H9 (cell line): ENCODE measurements at regions not wholly inside any gene's neighbourhood (a gene's known extent, or its start where the extent isn't known, plus 50 kb on each side); places are given as distances from the start of the nearest gene placed in this dataset.

Source experiments
- DNase-seq: peaks from one replicate; pipeline ENCODE4 v3.0.0-alpha.2; 2017
- H2AFZ ChIP-seq: one replicate; pipeline ENCODE4 v1.6.1; 2013; ENCODE audit warnings: mild to moderate bottlenecking, low read length, control low read depth, moderate library complexity
- H2AK5ac ChIP-seq: 2 replicates; pipeline ENCODE4 v1.6.1; 2013; ENCODE audit warnings: low read length, control low read depth, mixed read lengths; ENCODE audit not compliant: insufficient read length
- H2BK120ac ChIP-seq: one replicate; pipeline ENCODE4 v1.6.1; 2013; ENCODE audit warnings: low read depth, mild to moderate bottlenecking, low read length, control low read depth, inconsistent platforms; ENCODE audit not compliant: poor library complexity, severe bottlenecking
- H2BK12ac ChIP-seq: 2 replicates; pipeline ENCODE4 v1.6.1; 2013; ENCODE audit warnings: low read length, control low read depth, mixed read lengths, low read depth; ENCODE audit not compliant: insufficient read length
- H2BK15ac ChIP-seq: 2 replicates; pipeline ENCODE4 v1.6.1; 2013; ENCODE audit warnings: low read depth, low read length, control low read depth
- H2BK20ac ChIP-seq: one replicate; pipeline ENCODE4 v1.6.1; 2013; ENCODE audit warnings: low read depth, mild to moderate bottlenecking, low read length, control low read depth, inconsistent platforms; ENCODE audit not compliant: poor library complexity, severe bottlenecking
- H2BK5ac ChIP-seq: 2 replicates; pipeline ENCODE4 v1.6.1; 2013; ENCODE audit warnings: low read length, control low read depth, mixed read lengths; ENCODE audit not compliant: insufficient read length
- H3K14ac ChIP-seq: 2 replicates; pipeline ENCODE4 v1.6.1; 2013; ENCODE audit warnings: low read length, control low read depth; ENCODE audit not compliant: insufficient read depth
- H3K18ac ChIP-seq: 2 replicates; pipeline ENCODE4 v1.6.1; 2013; ENCODE audit warnings: low read depth, mild to moderate bottlenecking, mixed read lengths, low read length, control low read depth; ENCODE audit not compliant: insufficient read length
- H3K23ac ChIP-seq: 2 replicates; pipeline ENCODE4 v1.6.1; 2013; ENCODE audit warnings: low read length, control low read depth, mixed read lengths, low read depth; ENCODE audit not compliant: insufficient read length
- H3K23me2 ChIP-seq: 2 replicates; pipeline ENCODE4 v1.6.1; 2013; ENCODE audit warnings: low read depth, mild to moderate bottlenecking, mixed read lengths, low read length, control low read depth; ENCODE audit not compliant: insufficient read length, poor library complexity, severe bottlenecking
- H3K27ac ChIP-seq: 2 replicates; pipeline ENCODE4 v1.5.1; 2013; ENCODE audit warnings: low read length, control low read depth, mixed read lengths, low read depth; ENCODE audit not compliant: insufficient read length
- H3K27me3 ChIP-seq: 2 replicates; pipeline ENCODE4 v1.6.1; 2013; ENCODE audit warnings: low read length, control low read depth, inconsistent platforms; ENCODE audit not compliant: insufficient read depth
- H3K4ac ChIP-seq: 2 replicates; pipeline ENCODE4 v1.6.1; 2013; ENCODE audit warnings: low read depth, mild to moderate bottlenecking, control low read depth, inconsistent platforms, low read length, moderate library complexity
- H3K4me1 ChIP-seq: 2 replicates; pipeline ENCODE4 v1.6.1; 2013; ENCODE audit warnings: low read length, control low read depth, inconsistent platforms; ENCODE audit not compliant: insufficient read depth
- H3K4me2 ChIP-seq: 2 replicates; pipeline ENCODE4 v1.6.1; 2013; ENCODE audit warnings: low read length, control low read depth, mixed read lengths; ENCODE audit not compliant: insufficient read length, insufficient read depth
- H3K56ac ChIP-seq: 2 replicates; pipeline ENCODE4 v1.6.1; 2013; ENCODE audit warnings: low read depth, mild to moderate bottlenecking, mixed read lengths, low read length, control low read depth; ENCODE audit not compliant: insufficient read length
- H3K79me1 ChIP-seq: 2 replicates; pipeline ENCODE4 v1.6.1; 2013; ENCODE audit warnings: low read depth, mild to moderate bottlenecking, moderate library complexity, low read length, control low read depth, inconsistent platforms; ENCODE audit not compliant: insufficient read depth, poor library complexity, severe bottlenecking
- H3K79me2 ChIP-seq: 2 replicates; pipeline ENCODE4 v1.6.1; 2013; ENCODE audit warnings: low read length, control low read depth, inconsistent platforms; ENCODE audit not compliant: insufficient read depth
- H3K9ac ChIP-seq: 2 replicates; pipeline ENCODE4 v1.6.1; 2013; ENCODE audit warnings: low read length, control low read depth, mixed read lengths; ENCODE audit not compliant: insufficient read length; ENCODE audit errors: extremely low read depth
- H3K9me3 ChIP-seq: one replicate; pipeline ENCODE4 v1.6.1; 2013; ENCODE audit warnings: low read depth, low read length, inconsistent platforms; ENCODE audit not compliant: control insufficient read depth
- H3T11ph ChIP-seq: one replicate; pipeline ENCODE4 v1.6.1; 2013; ENCODE audit warnings: mild to moderate bottlenecking, low read length, control low read depth, inconsistent platforms
- H4K20me1 ChIP-seq: one replicate; pipeline ENCODE4 v1.6.1; 2013; ENCODE audit not compliant: control insufficient read depth, insufficient read length, insufficient read depth
- H4K5ac ChIP-seq: 2 replicates; pipeline ENCODE4 v1.6.1; 2013; ENCODE audit warnings: low read depth, mild to moderate bottlenecking, mixed read lengths, low read length, control low read depth; ENCODE audit not compliant: insufficient read length
- H4K8ac ChIP-seq: replicated peaks from 2 replicates; pipeline ENCODE4 v1.6.1; 2013; ENCODE audit warnings: low read length, control low read depth, mixed read lengths, low read depth; ENCODE audit not compliant: insufficient read length
- H4K91ac ChIP-seq: 2 replicates; pipeline ENCODE4 v1.6.1; 2013; ENCODE audit warnings: low read depth, mild to moderate bottlenecking, moderate library complexity, mixed read lengths, low read length, control low read depth; ENCODE audit not compliant: insufficient read length
- H3K27ac Mint-ChIP-seq, 3 experiments: 2 replicates in 2 of 3; 3 replicates in 1 of 3; pipeline ENCODE4 v1.8.0; 2020 to 2021; ENCODE audit warnings: mixed read lengths in 3 of 3, mild to moderate bottlenecking in 1 of 3, moderate library complexity in 1 of 3
- H3K27me3 Mint-ChIP-seq: 2 replicates; pipeline ENCODE4 v1.8.0; 2021; ENCODE audit warnings: low read depth, mild to moderate bottlenecking, moderate library complexity, mixed read lengths
- H3K36me3 Mint-ChIP-seq, 3 experiments: 2 replicates in 2 of 3; 3 replicates in 1 of 3; pipeline ENCODE4 v1.8.0; 2020 to 2021; ENCODE audit warnings: low read depth in 3 of 3, mixed read lengths in 3 of 3; ENCODE audit not compliant: insufficient read depth in 1 of 3
- H3K4me1 Mint-ChIP-seq, 2 experiments: 2 replicates each; pipeline ENCODE4 v1.8.0; 2020; ENCODE audit warnings: mixed read lengths in 2 of 2
- H3K4me3 Mint-ChIP-seq, 2 experiments: 2 replicates in 1 of 2; 3 replicates in 1 of 2; pipeline ENCODE4 v1.8.0; 2020 to 2021; ENCODE audit warnings: mild to moderate bottlenecking in 2 of 2, mixed read lengths in 2 of 2, moderate library complexity in 1 of 2
- H3K9me3 Mint-ChIP-seq, 2 experiments: 2 replicates in 1 of 2; 3 replicates in 1 of 2; pipeline ENCODE4 v1.8.0; 2020; ENCODE audit warnings: mild to moderate bottlenecking in 2 of 2, mixed read lengths in 2 of 2, moderate library complexity in 1 of 2
- CTCF ChIP-seq: fragments of 200-600 bp; sonication (generic); conservative IDR thresholded peaks from 3 replicates; pipeline ENCODE4 v1.8.0; 2021; ENCODE audit warnings: antibody characterized with exemption, mild to moderate bottlenecking
- WGBS: extraction: QIAGEN DNeasy Blood & Tissue Kit; methylation state at CpG from one replicate; pipeline ENCODE4 v1.1.7; 2013; ENCODE audit warnings: missing lambda C conversion rate, low lambda C conversion rate, mixed read lengths; ENCODE audit not compliant: insufficient read length; ENCODE audit errors: extremely low coverage; 5-methylcytosine and 5-hydroxymethylcytosine counted together

- H4K91ac ChIP-seq, result no peak overlapping the region
- no peak for TF ChIP-seq CTCF
- no peak overlapping the region for H3K4me3 Mint-ChIP-seq
Observed at GRCh38 chr5:125882061-125882460, 541.1 kb upstream of the GRAMD2B start.

More at GRCh38 chr5:125882061-125882460, 541.1 kb upstream of the GRAMD2B start:
- H4K5ac ChIP-seq, result no peak overlapping the region
- H3K27ac Mint-ChIP-seq, result no peak overlapping the region
- peaks cover 0 to 3% of the 10 kb centered on the region in 2 experiments; a peak in 2 of 4 replicates for H3K4me1 Mint-ChIP-seq
- no peak overlapping the region for H3K56ac ChIP-seq
- H4K8ac ChIP-seq, result no peak overlapping the region
- no peak overlapping the region for H2AK5ac ChIP-seq
- no peak overlapping the region for H2BK12ac ChIP-seq
- no peak overlapping the region for H2AFZ ChIP-seq
- no peak overlapping the region for H3K23ac ChIP-seq
- H2BK120ac ChIP-seq, result no peak overlapping the region
- H3K4me1 ChIP-seq, result no peaks in the 10 kb centered on the region
- H3T11ph ChIP-seq, result no peak overlapping the region
- H3K27me3 ChIP-seq, result no peaks in the 10 kb centered on the region
- no peaks in the 10 kb centered on the region for H3K79me1 ChIP-seq
- H2BK15ac ChIP-seq, result no peak overlapping the region
- no CpG with 5 or more reads among the region's 1 CpG for WGBS
- no peaks in the 10 kb centered on the region for H3K36me3 Mint-ChIP-seq
- H3K9ac ChIP-seq, result no peak overlapping the region
- H3K14ac ChIP-seq, result no peak overlapping the region
- H2BK5ac ChIP-seq, result no peak overlapping the region
- H3K4ac ChIP-seq, result no peak overlapping the region
- no peaks in the 10 kb centered on the region for H3K79me2 ChIP-seq
- no peaks in the 10 kb centered on the region for H3K23me2 ChIP-seq
- no peaks in the 10 kb centered on the region for H4K20me1 ChIP-seq
- H3K27me3 Mint-ChIP-seq, result no peaks in the 10 kb centered on the region
- no peak overlapping the region for H3K18ac ChIP-seq
- H3K9me3 ChIP-seq, result no peaks in the 10 kb centered on the region
- H3K9me3 Mint-ChIP-seq, result no peaks in the 10 kb centered on the region
- H3K4me2 ChIP-seq, result no peak overlapping the region
- H2BK20ac ChIP-seq, result no peak overlapping the region
- no peak for DNase-seq
- no peak overlapping the region for H3K27ac ChIP-seq
